SW480 (cell line): ENCODE measurements at regions not wholly inside any gene's neighbourhood (a gene's known extent, or its start where the extent isn't known, plus 50 kb on each side); places are given as distances from the start of the nearest gene placed in this dataset.
"Not testable (repeated sequence)": the region's sequence is repeated elsewhere in the genome, so short reads cannot be mapped to it uniquely, and the experiment has no call there.

Source experiments
- DNase-seq: peaks from one replicate; pipeline ENCODE4 v3.0.0-alpha.2; 2016; ENCODE audit warnings: low spot score

DNA sequence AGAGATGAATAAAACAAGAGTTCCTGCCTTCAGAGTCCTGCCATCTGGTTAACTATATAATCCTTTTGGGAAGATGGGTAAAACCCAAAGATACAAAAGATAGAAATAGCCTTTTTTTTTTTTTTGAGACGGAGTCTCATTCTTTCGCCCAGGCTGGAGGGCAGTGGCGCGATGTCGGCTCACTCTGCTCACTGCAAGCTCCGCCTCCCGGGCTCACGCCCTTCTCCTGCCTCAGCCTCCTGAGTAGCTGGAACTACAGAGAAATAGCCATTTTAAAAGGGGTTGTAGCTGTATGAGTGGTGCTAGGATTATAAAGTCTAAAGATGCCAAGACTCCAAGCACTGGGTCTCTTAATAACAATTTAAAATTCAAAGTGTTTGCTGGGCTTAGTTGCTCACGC is 97.2 kb downstream of the KDR start:
- no peak for DNase-seq

DNA sequence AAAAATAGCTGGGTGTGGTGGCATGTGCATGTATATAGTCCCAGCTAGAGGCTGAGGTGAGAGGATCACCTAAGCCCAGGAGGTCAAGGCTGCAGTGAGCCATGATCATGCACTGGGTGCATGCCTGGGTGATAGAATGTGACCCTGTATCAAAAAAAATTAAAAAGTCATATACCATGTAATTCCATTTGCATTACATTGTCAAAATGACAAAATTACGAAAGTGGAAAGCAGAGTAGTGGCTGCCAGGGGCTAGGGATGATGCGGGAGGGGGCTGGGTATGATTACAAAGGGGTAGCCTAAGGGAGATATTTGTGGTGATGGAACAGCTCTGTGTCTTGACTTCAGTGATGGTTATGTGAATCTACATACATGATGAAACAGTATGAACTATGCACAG is 97.8 kb downstream of the KDR start:
- no peak for DNase-seq

DNA sequence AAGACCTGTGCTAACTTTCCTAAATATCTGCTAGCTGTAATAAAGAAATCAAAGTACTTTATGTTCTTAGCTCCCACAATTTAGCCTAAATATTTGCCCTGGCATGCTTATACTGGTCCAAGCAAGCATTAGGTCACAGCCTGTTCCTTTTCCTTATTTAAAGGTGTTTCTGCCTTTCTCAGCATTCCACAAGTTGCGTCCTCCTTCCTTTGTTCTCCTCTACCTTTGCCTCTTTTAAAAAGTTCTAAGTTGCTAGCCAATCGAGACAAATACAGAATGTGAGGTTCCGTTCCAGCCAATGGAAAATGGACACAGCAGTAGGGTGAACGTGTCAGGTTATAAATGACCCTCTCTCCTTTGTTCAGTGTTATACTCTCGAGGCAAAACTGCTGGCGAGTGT is 99.9 kb downstream of the KDR start:
- not testable (repeated sequence) for DNase-seq

DNA sequence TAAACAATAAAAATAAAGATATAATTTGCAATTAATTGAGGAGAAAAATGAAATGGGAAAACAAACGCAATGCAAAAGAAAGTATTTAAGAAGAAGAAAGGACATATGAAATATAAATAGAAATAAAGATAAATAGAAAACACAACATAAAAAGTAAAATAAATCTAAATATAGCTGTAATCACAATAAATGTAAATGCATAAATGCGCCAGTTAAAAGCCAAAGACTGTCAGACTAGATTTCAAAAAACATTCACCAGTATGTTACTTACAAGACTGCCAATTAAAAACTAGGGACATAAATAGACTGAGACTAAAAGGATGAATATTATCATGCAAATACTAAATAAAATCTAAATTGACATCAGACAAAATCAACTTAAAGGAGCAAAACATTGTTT is 102.4 kb downstream of the KDR start:
- DNase-seq = no peak

GRCh38 chr4:55021214-55021613 is 104.2 kb downstream of the KDR start:
- DNase-seq = no peak

DNA sequence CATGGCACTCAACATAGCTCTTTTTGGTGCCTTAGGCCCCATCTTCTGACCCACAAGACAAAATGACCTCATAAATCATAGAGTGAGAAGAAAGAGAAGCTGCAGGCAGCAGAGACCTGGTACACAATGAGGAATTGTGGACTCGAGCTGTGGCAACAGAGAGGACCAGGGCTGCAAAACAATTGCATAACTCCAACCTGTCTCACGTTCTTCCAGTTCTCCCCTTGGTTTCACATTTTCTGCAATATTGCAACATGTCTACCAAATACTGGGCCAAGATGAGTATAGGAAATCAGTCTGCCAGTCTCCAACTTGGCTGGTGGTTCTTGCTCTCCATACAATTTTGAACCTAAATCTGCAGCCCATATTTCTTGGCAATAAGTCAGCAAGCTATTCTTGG is 105.3 kb downstream of the KDR start:
- no peak for DNase-seq

- no peak for DNase-seq
These were observed 106.4 kb downstream of the KDR start for GRCh38 chr4:55018978-55019377.

- DNase-seq = no peak
These were observed 106.9 kb downstream of the KDR start for GRCh38 chr4:55018521-55018920.

- DNase-seq = no peak
These were observed 108.0 kb downstream of the KDR start for GRCh38 chr4:55017406-55017805.

DNA sequence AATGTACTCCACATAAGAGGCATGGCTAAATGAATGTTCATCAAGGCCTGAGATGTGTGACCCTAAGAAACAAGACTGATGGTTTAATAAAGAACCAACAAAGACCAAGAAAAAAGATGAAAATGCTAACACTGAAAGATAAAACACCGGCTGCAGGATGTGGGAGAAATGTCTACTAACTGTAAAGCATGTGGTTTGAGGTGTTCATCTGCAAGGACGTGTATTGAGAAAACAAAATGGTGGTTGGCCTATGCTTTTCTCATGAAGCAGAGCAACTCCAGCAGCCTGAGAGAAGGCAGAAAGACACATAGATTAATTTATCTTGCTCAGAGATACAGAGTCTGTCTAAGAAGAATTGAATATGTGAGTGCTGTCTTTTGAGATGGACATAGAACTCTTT is 109.3 kb downstream of the KDR start:
- no peak for DNase-seq

- no peak for DNase-seq
These were observed 110.5 kb downstream of the KDR start for GRCh38 chr4:55014876-55015275.

DNA sequence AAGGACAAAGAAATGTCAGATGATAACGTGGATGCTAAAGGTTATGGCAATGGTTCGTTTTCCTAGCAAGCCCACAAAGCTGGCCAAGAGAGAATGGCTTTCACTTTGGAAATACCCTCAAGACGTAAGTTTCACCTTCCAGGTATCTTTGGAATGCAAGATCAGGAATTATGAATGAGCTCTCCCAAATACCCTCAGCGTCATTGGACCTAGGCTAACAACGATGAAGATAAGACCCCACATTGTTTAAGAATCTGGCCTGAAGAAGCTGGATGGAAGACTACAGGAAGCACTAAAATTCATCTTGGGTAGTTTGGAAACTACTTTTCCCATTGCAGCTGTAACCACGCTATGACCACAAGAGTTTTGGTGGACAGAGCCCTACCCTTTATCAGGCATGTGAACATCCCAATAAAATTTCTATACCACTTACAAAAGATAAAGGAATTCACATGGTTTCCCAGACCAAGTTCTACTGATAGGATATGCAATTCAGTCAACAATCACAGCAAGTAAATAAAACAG is 111.9 kb downstream of the KDR start:
- DNase-seq = no peak

GRCh38 chr4:55012363-55013230 is 112.8 kb downstream of the KDR start:
- DNase-seq = no peak

GRCh38 chr4:55011761-55012160 is 113.6 kb downstream of the KDR start:
- DNase-seq = no peak

DNA sequence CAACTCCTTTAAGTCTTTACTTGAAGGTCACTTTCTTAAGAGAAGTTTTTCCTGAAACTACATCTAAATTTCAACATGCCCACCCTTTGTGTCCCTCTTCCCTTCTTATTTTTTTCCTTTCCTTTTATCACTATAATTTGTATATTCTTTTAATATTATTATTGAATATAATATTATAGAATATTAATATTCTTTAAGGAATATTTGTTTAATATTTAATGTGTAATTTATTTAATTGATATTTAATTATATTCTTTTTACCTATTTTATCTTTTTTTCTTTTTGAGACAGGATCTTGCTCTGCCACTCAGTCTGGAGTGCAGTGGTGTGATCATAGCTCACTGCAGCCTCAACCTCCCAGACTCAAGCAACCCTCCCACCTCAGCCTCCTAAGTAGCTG is 114.8 kb downstream of the KDR start:
- no peak for DNase-seq

DNA sequence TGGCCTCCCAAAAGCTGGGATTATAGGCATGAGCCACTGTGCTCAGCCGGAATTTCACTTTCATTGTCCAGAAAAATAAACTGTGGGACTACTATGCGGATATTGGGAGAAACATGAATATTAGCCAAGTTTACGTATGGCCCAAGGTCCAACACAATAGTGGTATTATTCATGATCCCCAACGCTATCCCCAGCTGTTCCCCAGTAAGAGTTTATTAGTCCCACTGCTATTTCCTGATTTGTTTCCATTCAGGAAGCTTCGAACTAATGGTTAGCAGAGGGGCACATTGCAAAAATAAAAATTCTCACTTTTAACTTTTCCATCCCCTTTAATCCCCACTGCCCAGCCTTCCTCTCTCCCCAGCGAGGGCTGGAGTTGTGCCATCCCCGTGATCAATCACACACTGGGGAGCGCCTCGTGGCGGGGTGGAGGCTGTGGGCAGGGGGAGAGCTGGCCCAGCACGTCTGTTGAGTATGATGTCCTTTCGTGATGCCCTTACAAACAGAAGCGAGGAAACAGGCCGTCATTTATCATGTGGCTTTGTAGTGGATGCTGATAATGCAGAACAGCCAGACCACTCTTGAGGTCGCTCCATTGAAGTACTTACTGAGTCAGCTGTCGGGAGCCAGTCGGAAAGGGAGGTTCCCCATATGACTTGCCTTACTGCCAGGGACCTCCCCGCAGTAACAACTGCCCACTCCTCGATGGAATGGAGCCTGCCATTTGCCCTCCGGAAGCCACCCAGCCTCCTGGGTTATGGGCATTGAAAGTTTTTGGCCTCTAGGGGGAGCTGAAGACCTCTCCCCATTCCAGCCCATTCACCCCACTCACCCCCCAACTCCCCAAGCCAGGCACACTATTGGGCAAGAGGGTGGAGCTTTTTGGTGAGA is 117.0 kb downstream of the KDR start:
- no peak for DNase-seq

- DNase-seq = no peak
These were observed 119.5 kb downstream of the KDR start for GRCh38 chr4:55005910-55006309.

GRCh38 chr4:55004831-55005230 is 120.6 kb downstream of the KDR start:
- no peak for DNase-seq

DNA sequence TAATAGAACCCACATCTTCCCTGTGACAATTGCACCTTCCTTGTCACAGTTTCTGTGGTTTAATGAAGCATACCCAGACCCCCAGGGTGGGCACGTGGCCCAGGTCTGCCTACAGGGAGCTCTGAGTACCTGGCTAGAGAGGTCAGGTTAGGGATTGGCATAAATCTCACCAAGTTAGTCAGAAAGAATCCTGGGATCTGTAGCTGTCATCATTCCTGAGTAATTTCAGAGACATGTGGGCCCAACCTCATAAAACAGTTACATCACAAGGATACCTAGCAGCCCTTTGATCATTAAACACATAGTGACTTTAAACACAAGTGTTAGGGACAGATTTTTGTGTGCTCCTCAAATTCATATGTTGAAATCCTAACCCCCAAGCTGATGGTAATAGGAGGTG is 123.0 kb downstream of the KDR start:
- no peak for DNase-seq

DNA sequence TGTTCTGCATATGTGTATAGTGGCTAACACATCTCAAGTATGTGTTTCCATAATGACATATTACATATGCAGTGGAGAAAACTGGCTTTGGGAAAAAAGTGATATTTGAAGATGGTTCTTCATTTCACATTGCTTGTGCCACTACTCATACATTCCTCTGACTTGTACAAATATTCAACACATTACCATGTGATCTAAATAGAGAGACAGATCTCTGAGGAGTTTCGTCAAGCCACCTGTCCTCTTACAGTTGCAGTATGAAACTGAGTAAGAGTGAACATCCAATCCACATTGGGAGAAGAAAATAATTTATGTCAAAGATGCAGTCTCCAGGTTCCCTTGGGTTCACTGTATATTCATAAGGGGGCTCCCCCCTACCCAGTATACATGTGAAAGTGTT is 123.9 kb downstream of the KDR start:
- no peak for DNase-seq

GRCh38 chr4:54999003-54999402 is 126.4 kb downstream of the KDR start:
- no peak for DNase-seq

DNA sequence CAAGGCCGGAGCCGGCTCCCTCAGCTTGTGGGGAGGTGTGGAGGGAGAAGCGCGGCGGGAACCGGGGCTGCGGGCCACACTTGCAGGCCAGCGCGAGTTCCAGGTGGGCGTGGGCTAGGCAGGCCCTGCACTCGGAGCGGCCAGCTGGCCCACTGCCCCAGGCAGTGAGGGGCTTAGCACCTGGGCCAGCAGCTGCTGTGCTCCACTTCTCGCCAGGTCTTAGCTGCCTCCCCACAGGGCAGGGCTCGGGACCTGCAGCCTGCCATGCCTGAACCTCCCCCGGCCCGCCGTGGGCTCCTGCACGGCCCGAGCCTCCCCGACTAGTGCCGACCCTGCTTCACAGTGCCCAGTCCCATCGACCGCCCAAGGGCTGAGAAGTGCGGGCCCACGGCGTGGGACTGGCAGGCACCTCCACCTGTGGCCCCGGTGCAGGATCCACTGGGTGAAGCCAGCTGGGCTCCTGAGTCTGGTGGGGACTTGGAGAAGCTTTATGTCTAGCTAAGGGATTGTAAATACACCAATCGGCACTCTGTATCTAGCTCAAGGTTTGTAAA is 131.8 kb downstream of the KDR start:
- not testable (repeated sequence) for DNase-seq

DNA sequence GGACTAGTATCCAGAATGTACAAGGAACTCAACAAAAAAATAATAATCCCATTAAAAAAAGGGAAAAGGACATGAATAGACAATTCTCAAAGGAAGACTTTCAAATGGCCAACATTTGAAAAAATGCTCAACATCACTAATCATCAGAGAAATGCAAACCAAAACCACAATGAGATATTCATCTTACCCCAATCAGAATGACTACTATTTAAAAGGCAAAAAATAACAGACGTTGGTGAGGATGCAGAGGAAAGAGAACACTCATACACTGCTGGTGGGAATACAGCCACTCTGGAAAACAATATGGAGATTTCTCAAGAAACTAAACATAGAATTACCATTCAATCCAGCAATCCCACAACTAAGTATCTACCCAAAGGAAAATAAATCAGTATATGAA is 133.1 kb downstream of the KDR start:
- no peak for DNase-seq
